Thymus (tissue), 11 donors: ENCODE measurements at regions not wholly inside any gene's neighbourhood (a gene's known extent, or its start where the extent isn't known, plus 50 kb on each side); places are given as distances from the start of the nearest gene placed in this dataset.
"Not testable (repeated sequence)": the region's sequence is repeated elsewhere in the genome, so short reads cannot be mapped to it uniquely, and the experiment has no call there.

Experiments
- DNase-seq, 9 donors: peaks; one replicate each; pipeline ENCODE4 v3.0.0-alpha.2; 2013; ENCODE audit warnings: low spot score in 9 of 9, low read depth in 6 of 9, missing footprints in 1 of 9
- H3K27ac ChIP-seq, 2 donors: one replicate each; pipeline ENCODE4 v1.5.1; 2013; ENCODE audit warnings: control low read depth in 1 of 2, low read depth in 1 of 2, low read length in 1 of 2, mild to moderate bottlenecking in 1 of 2, moderate library complexity in 1 of 2
- H3K27me3 ChIP-seq, 2 donors: one replicate each; pipeline ENCODE4 v1.5.1; 2013; ENCODE audit warnings: low read length in 1 of 2; ENCODE audit not compliant: control insufficient read depth in 2 of 2, insufficient read depth in 1 of 2
- H3K36me3 ChIP-seq, 2 donors: one replicate each; pipeline ENCODE4 v1.5.1; 2013; ENCODE audit warnings: low read length in 1 of 2, mild to moderate bottlenecking in 1 of 2, moderate library complexity in 1 of 2; ENCODE audit not compliant: control insufficient read depth in 2 of 2, insufficient read depth in 2 of 2
- H3K4me1 ChIP-seq, 2 donors: one replicate each; pipeline ENCODE4 v1.5.1; 2013; ENCODE audit warnings: low read length in 2 of 2; ENCODE audit not compliant: control insufficient read depth in 2 of 2, insufficient read depth in 2 of 2
- H3K4me3 ChIP-seq, 2 donors: one replicate each; pipeline ENCODE4 v1.5.1; 2013; ENCODE audit warnings: low read length in 2 of 2, control low read depth in 1 of 2, mild to moderate bottlenecking in 1 of 2
- H3K9me3 ChIP-seq, 2 donors: one replicate each; pipeline ENCODE4 v1.5.1; 2013; ENCODE audit warnings: low read length in 1 of 2, mild to moderate bottlenecking in 1 of 2; ENCODE audit not compliant: control insufficient read depth in 2 of 2, insufficient read depth in 1 of 2
- WGBS: extraction: QIAGEN DNeasy Blood & Tissue Kit; methylation state at CpG from one replicate; pipeline ENCODE4 v1.1.7; 2013; 5-methylcytosine and 5-hydroxymethylcytosine counted together
- donor health status: healthy.

DNA sequence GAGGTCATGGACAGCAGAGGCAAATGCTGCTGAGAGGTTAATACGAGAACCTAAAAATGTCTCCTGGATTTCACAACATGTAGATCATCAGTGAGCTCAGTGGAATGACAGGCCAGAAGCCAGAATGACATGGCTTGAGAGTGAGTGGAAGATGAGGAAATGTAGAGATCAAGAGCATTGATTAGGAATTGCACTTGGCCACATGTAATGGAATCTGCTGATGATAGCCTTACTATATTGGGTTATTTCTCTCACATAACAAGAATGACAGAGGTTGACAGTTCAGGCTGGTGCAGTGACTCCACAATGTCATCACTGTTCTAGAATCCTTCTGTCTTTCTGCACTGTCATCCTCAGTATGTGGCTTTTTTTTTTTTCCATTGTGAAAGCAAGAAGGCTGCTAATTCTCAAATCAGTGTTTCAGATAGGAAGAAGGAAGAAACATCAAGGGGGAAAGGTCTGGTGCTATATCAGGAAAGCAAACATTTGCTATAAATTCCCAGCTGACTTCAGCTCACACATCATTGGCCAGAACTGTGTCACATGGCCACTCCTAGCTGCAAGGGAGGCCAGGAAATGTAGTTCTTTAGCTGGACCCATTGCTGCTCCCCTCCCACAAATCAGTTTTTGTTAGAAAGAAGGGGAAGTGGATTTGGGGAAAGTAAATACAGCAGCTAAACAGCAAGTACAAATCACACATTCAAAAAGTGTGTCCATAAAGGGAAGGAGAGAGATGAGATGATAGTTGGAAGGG lies 127.2 kb downstream of the FAM161A start:
- no peak for DNase-seq
- Histone ChIP-seq H3K4me1 (no peaks in the 10 kb centered on the region), H3K4me3 (no peak overlapping the region), H3K36me3 (no peaks in the 10 kb centered on the region), H3K27ac (no peak overlapping the region), H3K9me3 (no peaks in the 10 kb centered on the region), H3K27me3 (no peaks in the 10 kb centered on the region)
- WGBS = 98% methylated on average over 1 of the region's 1 CpG

GRCh38 chr2:61723364-61723763 lies 130.5 kb downstream of the FAM161A start:
- H3K27ac ChIP-seq, H3K36me3 ChIP-seq, H3K27me3 ChIP-seq, H3K9me3 ChIP-seq, H3K4me1 ChIP-seq, H3K4me3 ChIP-seq, DNase-seq: not testable (repeated sequence)
- 96% methylated on average over 13 of the region's 13 CpGs for WGBS

- H3K27ac ChIP-seq = no peak overlapping the region
- H3K36me3 ChIP-seq = no peaks in the 10 kb centered on the region
- WGBS = 95% methylated on average over 8 of the region's 8 CpGs
- H3K4me3 ChIP-seq = no peak overlapping the region
- no peaks in the 10 kb centered on the region for H3K9me3 ChIP-seq
- no peak for DNase-seq
- H3K27me3 ChIP-seq = no peaks in the 10 kb centered on the region
- no peaks in the 10 kb centered on the region for H3K4me1 ChIP-seq
These were observed 131.1 kb downstream of the FAM161A start for GRCh38 chr2:61722800-61723199.

- no peaks in the 10 kb centered on the region for H3K27me3 ChIP-seq
- no peaks in the 10 kb centered on the region for H3K4me1 ChIP-seq
- H3K9me3 ChIP-seq = no peaks in the 10 kb centered on the region
- H3K4me3 ChIP-seq = no peak overlapping the region
- H3K27ac ChIP-seq = no peak overlapping the region
- 90% methylated on average over 1 of the region's 1 CpG for WGBS
- no peak for DNase-seq
- H3K36me3 ChIP-seq = no peaks in the 10 kb centered on the region
These were observed 131.5 kb downstream of the FAM161A start for GRCh38 chr2:61722318-61722717.

GRCh38 chr2:61721382-61721781 lies 132.5 kb downstream of the FAM161A start:
- DNase-seq = no peak
- Histone ChIP-seq H3K9me3 (no peaks in the 10 kb centered on the region), H3K4me1 (no peaks in the 10 kb centered on the region), H3K27me3 (no peaks in the 10 kb centered on the region), H3K4me3 (no peak overlapping the region), H3K36me3 (no peaks in the 10 kb centered on the region), H3K27ac (no peak overlapping the region)
- 97% methylated on average over 2 of the region's 2 CpGs for WGBS

DNA sequence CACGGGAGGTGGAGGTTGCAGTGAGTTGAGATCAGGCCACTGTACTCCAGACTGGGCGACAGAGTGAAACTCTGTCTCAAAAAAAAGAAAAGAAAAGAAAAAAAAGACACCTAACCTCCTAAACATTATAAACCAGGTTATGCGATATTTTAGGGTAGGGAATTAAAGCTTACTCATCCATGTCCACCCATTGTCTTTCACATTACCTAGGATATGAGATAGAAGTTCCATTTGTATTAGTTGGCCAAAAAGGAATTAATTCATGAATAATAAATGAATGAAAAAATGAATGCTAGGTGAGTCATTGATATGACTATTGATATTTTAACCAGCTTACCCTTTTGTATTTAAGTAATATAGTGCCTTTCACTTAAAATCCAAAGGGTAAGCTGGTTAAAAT lies 132.9 kb downstream of the FAM161A start:
- H3K4me3 ChIP-seq = no peak overlapping the region
- DNase-seq = no peak
- H3K9me3 ChIP-seq = no peaks in the 10 kb centered on the region
- no peaks in the 10 kb centered on the region for H3K4me1 ChIP-seq
- no peaks in the 10 kb centered on the region for H3K27me3 ChIP-seq
- no peaks in the 10 kb centered on the region for H3K36me3 ChIP-seq
- 96% methylated on average over 3 of the region's 3 CpGs for WGBS
- no peak overlapping the region for H3K27ac ChIP-seq

- H3K27ac ChIP-seq = no peak overlapping the region
- 84% methylated on average over 5 of the region's 5 CpGs for WGBS
- H3K27me3 ChIP-seq = no peaks in the 10 kb centered on the region
These were observed 134.9 kb downstream of the FAM161A start for GRCh38 chr2:61718965-61719364.

GRCh38 chr2:61715506-61715905 lies 138.4 kb downstream of the FAM161A start:
- Histone ChIP-seq H3K4me1 (no peaks in the 10 kb centered on the region), H3K27ac (no peak overlapping the region), H3K27me3 (no peaks in the 10 kb centered on the region), H3K4me3 (no peak overlapping the region), H3K36me3 (no peaks in the 10 kb centered on the region), H3K9me3 (no peaks in the 10 kb centered on the region)
- DNase-seq = no peak
- 100% methylated on average over 2 of the region's 2 CpGs for WGBS

More at GRCh38 chr2:61718965-61719364, 134.9 kb downstream of the FAM161A start:
- Histone ChIP-seq H3K36me3 (no peaks in the 10 kb centered on the region), H3K4me1 (no peaks in the 10 kb centered on the region), H3K4me3 (no peak overlapping the region), H3K9me3 (no peaks in the 10 kb centered on the region)
- no peak for DNase-seq

DNA sequence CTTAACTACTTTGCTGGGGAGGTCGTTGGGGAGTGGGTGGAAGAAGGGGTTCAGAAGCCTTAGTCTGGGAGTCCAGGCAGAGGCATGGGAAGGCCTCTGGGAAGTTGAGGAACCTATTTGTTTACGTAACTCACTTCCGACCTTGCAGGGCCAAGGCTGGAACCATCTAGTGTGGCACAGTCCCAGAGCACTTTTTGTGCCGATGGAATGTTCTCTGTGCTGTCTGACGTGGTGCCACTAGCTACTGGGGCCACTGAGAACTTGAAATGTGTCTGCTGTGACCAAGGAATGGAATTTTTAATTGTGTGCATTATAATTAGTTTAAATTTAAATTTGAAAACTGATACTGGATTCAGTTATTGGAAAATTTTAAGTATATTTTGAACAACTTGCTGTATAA lies 139.7 kb downstream of the FAM161A start:
- H3K27ac ChIP-seq = no peak overlapping the region
- 93% methylated on average over 5 of the region's 5 CpGs for WGBS
- no peak for DNase-seq

More for the DNA sequence above, 139.7 kb downstream of the FAM161A start:
- no peaks in the 10 kb centered on the region for H3K4me1 ChIP-seq
- H3K27me3 ChIP-seq = no peaks in the 10 kb centered on the region
- no peaks in the 10 kb centered on the region for H3K36me3 ChIP-seq
- H3K9me3 ChIP-seq = no peaks in the 10 kb centered on the region
- no peak overlapping the region for H3K4me3 ChIP-seq
